Activated CD4-positive, alpha-beta T cell treated with anti-CD3 and anti-CD28 coated beads, Interleukin-2, amount 50 U/mL, for 48 hours (primary cell): ENCODE measurements at regions not wholly inside any gene's neighbourhood (a gene's known extent, or its start where the extent isn't known, plus 50 kb on each side); places are given as distances from the start of the nearest gene placed in this dataset.
A peak's percentile ranks its signal among the peaks of the same experiment; 100 is the strongest.
"Not testable (repeated sequence)": the region's sequence is repeated elsewhere in the genome, so short reads cannot be mapped to it uniquely, and the experiment has no call there.

Experiments used
- DNase-seq, 2 experiments: peaks; one replicate each; pipeline ENCODE4 v3.0.0-alpha.2; 2020

DNA sequence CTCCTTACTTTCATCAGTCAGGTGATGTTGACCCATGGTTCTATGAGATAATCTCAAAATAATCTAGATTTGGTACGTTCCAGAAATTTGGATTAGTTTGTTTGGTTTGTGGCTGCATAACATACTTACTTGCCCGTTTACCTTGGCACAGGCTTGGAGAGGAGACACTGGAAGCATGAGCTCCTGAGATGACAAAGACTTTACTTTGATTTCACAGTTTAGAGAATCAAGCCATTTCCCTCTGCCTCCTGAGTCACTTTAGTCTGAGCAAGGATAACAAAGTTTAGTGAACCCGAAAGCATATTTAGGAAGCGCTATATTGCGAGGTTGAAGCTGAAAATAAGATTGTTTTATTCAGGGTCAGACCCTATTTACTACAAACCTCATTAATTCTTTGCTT, 643.4 kb downstream of the QKI start:
- DNase-seq: no peak

DNA sequence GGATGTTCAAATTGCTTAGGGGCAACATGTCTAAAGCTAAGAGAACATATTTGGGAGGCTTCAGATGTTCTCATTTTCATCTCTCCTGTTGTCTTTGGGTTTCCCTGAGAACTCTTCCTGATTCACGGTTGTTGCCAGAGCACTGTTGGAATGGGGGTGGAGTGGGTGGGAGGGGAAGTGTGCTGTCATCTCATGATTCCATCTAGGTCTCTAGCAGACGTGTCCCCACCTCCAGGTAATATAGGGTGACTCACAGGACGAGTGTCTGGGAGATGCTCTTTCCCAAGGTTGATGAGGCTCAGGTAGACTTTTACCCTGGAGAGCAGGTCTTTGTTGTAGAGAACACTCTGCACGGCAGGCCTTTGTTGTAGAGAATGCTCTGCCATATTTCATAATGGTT, 636.9 kb downstream of the QKI start:
- no peak for DNase-seq

DNA sequence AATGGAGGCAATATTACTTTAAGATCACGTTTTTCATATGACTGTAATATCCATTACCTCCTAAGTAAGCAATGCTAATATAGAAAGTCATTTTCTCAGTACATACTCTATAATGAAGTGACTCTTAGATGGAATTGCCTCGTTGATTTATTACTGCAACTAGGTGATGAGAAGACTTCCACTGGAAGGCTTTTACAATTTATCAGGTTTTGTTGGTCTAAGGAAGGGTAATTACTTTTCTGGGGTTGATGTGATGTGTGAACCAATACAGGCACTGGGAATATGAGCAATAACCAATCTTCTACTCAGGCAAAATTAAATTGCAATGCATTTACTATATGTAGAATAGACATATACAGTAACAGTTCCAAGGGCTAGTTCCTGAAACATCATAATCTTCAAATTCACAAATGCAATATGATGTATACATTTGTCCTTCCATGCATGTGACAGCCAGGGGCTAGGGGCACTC, 635.0 kb downstream of the QKI start:
- no peak for DNase-seq

DNA sequence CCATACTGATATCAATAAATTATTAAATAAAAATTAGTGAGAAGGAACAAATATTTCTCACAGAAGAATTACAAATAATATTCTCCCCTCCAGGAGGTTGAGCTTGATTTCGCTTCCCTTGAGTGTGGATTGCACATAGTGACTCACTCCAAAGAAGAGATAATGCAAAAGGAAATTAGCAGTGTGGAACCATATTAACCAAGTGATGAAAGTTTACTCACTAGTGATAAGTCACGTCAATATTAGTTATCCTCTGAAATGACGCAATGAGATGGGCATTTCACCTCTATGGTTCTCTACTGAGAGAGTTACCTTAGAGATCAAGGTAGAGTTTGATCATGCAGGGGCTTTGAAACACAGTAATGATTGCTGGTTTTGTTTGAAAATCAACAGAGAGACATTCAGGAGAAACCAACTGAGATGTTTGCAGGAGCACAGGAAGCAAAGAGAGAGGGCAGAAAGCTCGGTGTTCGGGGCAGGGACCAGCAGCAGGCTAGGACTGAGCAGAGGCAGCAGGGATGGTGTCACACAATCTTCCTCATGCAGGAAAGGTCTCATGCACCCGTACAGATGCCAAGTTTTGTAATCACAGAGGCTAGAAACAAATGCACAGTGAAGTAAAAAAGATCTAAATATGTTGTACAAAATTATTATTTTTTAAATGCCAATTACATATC, 634.5 kb downstream of the QKI start:
- no peak for DNase-seq

DNA sequence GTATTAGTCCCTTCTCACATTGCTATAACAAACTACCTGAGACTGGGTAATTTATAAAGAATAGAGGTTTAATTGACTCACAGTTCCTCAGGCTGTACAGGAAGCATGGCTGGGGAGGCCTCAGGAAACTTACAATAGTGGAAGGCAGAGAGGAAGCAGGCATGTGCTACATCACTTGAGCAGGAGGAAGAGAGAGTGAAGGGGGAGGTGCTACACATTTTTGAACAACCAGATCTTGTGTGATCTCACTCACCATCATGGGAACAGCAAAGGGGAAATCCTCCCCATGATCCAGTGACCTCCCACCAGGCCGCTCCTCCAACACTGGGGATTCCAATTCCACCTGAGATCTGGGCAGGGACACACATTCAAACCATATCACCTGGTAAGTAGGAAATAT, 630.6 kb downstream of the QKI start:
- no peak for DNase-seq

DNA sequence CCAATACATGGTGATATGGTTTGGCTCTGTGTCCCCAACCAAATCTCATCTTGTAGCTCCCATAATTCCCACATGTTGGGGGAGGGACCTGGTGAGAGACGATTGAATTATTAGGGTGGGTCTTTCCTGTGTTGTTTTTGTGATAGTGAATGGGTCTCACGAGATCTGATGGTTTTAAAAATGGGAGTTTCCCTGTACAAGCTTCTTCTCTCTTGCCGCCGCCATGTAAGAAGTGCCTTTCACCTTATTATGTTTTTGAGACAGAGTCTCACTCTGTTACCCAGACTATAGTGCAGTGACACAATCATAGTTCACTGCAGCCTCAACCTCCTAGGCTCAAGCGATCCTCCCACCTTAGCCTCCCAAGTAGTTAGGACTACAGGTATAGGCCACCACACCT, 629.1 kb downstream of the QKI start:
- DNase-seq: not testable (repeated sequence)

DNA sequence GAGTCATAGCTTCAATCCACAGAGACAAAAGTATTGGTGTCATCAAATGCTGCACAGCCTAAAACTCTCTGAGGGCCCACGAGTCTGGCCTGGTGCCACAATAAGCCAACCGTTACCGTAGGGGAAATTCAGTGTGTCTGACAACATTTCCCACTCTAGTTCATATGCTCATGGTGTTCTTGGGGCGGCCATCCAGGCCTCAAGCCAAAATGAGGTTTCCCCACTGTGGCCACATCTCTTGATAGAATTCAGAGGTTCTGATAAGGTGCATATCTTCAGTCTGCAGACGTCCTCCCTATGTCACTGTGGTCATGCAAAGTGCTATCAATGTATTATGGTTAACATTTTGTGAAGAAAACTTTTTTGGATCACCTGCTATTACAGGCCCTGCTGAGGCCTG, 627.7 kb downstream of the QKI start:
- DNase-seq: no peak

DNA sequence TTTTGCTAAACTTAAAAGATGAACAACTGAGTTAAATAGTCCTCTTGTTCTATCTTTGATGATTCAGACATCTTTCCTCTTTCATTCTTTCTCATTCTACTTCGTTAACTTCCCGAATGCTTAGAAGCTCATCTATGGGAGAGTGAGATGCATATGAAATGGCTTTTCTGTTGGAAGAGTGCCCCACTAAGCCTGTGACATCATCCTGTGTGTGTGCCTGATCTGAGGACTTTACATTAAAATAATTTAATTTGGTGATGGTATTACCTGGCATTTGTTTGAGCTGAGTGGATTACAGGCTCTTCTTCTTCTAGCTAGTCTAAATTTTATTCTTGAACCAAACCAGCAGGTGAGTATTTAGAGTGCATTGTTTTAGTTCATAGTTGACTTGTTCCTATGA, 626.5 kb downstream of the QKI start:
- DNase-seq: no peak

DNA sequence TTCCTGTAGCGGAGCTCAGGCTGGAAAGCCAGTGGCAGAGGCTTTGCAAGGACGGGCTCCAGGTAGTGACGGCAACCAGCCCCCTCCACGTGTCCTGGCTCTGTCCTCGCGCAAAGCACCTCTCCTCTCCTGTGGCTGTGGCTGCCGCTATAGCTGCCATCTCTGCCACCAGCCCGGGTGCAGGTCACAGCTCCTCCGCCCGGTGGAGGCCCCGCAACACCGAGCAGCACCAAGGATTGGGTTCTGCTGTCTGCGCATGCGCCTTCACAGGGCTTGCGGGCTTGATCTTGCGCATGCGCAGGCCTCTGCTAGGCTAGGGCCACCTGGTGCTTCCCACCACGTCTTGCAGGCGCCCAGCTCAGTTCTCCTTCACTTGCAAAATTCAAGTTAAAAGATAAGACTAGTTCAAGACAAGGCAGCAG, 625.4 kb downstream of the QKI start:
- peak in 1 of 2 experiments; percentile 5 for DNase-seq

DNA sequence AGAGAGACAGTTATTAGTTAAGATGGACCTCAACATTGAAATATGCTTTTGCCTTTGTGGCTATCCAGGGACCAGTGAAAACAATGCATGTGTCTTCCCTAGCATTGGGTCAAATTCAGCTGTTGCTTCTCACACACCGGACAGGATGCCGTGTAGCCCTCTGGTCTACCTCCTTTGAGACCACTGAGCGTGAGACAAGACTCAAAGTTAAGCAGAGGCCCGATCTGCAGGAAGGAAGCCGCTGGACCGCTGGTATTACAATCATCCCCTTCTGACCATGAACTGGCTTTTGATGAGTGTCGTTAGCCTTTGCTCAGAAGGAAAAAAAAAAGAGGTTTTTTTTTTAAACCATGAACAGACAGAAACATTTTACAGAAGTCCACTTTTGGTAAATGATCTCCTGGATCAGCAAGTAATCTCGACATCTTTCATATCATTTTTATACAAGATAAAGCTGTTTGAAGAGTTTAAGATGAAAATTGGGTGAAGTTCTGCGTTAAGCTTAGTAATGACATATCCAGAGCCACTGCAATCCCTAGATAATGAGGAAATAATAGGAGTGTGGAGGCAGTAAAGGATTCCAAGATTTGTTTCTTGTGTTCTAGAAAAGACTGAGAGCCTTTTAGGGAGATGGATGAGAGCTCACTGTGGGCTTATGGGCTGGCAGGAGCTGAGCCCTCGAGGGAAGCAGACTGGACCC, 622.8 kb downstream of the QKI start:
- no peak for DNase-seq

DNA sequence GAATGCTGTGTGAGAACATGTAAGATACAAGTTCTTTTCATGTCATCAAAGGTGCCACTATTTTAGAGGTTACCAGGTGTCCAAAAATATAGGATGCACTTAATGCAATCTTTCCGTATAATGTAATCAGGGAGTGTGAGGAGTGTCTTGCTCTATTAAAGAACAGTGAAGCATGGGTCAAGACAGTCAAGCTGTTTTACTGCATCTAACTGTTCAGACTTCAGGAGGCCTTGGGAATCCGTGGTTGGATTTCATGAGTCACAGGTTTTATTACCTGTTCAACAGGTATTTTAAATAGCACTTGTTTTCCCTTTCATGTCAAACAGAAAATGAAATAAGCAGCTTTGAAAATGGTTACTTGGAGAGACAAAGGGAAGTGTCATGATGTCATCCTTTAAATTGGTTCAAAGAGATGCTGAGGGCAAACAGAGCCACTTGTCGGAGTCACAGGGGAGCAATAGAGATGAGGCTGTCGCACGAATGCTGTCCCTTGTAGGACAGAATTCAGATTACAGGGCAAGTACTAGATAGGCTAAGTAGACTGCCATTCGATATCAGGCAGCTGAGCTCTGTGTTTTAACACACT, 621.5 kb downstream of the QKI start:
- no peak for DNase-seq

DNA sequence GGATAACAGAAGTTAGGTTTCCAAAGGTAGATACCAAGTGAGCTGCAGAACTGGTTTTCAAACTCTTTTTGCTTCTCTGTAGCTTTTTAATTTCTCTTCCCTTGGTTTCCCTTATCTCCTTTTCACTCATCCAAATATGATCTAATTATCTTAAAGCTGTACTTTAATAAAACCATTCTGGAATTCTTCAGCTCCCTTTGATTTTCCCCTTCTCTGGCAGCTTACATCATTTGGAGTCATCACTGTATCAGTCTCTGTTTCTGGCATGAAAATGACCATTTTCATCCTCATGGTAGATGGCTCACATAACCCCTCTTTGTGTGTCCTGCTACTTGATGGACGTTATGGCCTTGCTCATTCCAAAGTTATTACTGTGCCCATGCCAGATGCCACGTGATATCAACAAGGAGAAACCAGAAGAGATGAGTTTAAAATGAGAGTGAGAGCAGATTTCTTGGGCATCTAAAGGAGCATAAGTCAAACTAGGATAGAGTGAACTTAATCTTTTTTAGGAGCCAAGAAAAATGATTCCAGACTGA, 620.2 kb downstream of the QKI start:
- no peak for DNase-seq

DNA sequence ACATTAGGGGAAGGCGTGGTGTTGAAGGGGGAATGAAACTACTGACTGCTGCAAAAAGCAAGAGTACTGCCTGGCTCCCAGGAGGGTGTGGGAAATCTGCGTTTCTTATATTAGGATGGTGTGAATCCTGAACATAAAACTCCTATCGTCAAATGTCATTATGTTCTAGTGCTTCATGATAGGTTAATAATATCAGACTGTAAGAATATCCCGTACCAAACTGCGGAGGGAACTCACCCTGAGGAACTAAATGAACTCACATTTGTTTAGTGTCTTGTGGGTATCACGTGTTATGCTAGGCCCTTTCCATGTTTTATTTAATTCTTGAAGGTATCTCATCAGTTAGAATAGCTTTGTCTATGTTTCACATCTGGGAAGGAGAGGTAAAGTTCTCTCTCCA, 610.7 kb downstream of the QKI start:
- DNase-seq: no peak

DNA sequence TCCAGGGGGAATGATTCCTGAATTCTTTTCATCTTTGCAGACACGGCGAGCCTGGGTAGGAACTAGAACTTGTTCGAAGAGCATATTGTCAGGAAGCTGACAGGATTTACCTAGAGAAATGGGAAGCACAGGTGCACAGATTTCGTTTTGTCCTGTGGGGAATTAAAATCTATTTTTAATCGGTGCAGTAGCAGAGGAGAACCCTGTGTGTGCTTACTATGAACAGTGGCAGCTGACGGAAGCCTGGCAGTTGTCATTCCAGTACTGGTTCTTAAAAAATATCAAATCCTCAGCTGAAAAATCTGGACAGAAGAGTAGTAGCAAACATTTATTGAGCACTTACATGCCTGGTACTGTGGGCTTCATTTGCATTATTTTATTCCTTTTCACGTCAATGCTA, 609.0 kb downstream of the QKI start:
- DNase-seq: no peak

DNA sequence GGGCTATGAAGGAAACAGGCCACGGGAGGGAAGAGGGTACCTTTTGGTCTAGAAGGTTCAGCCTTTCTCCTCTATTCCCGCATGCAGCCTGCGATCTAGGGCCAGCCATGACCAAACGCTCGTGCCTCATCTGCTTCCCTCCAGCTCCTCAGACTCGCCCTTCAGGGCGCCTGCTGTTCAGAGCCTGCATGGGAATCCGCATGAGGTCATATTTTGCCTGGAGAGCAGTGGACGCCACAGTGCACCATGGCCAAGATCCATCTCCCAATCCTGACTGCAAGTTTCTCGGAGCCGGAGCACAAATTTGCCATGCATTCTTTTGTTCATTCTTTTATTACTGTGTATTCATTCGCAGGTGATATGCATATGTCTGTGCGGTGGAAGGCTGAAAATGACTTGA, 608.1 kb downstream of the QKI start:
- no peak for DNase-seq

DNA sequence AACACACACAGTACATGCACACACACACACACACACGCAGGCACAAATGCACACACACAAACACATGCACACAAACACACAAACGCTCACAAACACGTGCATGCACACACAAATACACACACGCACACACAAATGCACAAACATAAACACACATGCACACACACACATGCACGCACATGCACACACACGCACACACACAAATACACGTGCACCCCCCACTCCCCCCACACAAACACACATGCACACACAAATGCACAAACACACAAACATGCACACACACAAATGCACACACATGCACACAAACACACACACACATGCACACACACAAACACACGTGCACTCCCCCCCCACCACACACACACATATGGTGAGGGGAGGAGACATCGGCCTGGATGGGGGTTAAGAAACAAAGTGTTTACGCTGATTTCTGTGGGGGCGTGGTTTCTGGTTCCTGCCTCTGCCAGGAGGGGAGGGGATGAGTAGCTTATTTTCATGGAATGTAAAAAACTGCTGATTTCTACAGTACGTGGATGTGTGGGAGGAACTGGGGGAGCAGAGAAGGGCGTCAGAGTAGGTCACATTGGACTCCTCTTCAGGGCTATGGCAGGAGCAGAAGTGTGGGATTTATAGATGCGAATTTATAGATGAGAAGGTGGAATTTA, 607.2 kb downstream of the QKI start:
- DNase-seq: no peak

DNA sequence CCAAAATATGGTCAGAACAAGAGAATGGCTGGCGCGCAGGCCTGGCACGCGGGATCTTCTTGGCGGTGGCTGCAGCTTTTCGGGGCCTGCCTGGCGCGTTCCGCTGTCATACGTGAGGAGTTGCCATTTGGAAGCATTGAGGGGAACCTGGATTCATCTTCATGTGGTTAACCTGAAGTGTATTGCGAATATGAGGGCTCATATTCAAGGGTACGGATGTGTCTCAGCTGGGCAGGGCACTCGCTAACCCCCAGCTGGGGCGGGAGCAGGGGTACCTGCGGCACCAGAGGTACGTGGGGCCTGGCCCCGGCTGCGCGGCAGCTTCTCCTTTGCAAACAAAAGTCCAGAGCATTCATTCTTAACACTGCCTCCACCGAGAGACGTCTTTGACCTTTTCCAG, 605.6 kb downstream of the QKI start:
- DNase-seq: no peak

DNA sequence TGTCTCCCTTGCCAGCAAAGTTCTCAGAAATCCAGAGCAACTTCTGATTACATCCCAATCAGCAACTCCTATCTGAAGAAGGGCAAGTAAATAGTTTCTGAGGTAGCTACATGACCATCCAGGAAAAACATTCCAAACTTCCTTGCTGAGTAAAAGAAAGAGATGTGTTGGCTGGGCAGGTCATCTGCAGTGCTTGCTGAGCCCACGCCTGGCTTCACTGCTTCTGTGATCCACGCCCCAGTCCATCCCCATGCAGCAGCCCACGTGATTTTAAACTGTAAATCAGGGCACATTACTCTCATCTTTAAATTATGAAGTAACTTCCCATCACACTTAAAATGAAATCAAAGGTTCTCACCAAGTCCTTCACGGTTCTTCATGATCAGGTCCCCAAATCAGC, 603.6 kb downstream of the QKI start:
- DNase-seq: no peak

DNA sequence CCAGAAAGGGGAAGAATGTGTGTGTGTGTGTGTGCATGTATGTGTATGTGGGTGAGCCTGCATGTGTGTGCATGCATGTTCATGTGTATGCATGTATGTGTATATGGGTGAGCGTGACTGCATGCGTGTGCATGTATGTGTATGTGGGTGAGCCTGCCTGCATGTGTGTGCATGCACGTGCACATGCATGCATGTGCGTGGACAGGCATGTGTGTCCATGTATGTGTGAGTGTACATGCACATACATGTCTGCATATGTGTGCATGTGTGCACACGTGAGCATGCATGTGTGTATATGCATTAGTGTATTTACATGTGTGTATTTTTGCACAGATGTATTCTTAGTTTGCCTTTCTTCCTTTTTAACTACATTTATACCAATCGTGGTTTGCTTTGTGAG, 601.5 kb downstream of the QKI start:
- DNase-seq: no peak

DNA sequence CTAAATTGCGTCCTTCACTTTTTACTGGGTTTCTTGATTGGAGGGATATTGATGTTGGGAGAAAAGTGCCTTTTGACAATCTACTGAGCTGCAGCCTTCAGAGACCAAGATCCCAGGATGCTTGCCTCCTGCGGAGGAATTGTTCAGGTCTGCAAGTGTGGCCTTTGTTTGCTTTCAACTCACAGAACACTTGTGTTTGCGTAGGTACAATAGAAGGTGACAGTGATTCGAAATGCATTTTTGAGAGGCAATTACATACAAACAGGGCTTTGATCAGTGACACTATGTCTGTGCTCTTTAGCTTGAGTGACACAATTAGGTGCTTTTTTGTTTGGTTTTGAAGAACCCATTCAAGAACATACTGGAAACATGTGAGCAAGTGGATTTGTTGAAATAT, 600.6 kb downstream of the QKI start:
- no peak for DNase-seq

DNA sequence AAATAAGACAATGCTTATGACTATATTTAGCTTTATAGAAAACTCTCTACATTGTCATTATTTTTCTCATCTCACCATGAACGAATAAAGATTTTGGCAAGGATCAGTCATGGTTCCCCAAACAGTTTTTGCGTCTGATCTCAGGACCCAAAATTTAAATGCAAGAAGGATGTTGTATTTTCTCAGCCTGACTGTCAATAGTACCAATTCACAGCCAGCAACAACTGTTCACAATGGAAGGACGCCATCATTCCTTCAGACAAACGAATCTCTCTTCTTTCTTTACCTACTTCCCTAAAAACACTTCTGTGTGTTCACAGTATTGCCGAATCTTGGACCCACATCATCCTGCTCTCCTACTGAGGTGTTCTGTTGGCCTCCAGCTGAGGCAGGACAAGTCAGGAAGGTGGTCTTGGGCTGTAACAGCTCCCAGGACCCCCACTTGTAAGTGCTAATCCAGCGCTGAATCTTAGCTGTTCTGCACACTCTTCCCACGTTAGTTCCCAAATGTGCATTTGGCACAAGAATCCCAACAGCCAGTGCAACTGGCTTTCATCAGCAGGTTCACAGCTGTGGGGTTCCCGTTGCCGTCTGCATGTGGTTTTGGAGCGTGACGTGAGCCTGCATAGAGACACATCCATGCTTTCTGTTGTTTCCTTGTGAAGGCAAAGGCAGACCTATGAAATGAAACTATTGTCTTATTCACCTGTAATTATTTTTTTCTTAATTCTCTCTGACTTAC, 600.0 kb downstream of the QKI start:
- DNase-seq: no peak

DNA sequence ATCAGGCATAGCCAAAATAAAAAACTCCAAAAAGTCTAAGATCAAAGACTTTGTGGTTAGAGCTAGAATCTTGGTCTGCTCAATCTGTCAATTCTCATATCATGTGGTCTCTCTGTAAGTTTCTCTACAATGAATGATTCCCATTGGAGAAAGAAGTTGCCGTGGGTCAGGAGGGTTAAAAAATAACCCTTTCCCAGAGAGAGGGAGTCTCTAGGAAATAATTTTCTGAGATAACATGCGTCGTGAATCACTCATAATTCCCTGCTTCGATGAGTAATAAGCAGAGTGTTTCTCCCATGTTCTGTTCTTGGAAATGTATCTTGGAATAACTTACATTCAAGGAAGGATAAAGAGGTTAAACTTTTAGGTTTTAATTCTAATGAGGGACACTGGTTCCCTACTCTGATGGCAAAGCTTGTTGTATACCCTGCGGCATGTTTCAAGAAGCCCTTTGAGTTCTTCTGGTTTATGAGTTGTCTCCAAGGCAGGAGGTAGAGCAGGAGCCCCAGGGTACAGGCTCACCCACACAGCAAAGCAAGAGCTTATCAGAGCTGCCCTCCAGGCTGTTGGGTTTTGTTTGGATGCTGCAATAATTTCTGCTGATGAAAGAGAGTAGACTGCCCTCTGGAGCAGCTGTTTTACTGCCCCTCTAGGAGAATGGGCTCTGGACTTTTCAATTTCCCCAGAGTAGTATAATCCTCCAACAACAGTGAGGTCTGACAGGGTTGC, 599.1 kb downstream of the QKI start:
- DNase-seq: no peak
